Immature natural killer cell (primary cell): ENCODE measurements at regions not wholly inside any gene's neighbourhood (a gene's known extent, or its start where the extent isn't known, plus 50 kb on each side); places are given as distances from the start of the nearest gene placed in this dataset.

ENCODE experiments used
- DNase-seq, 3 donors: peaks; one replicate each; pipeline ENCODE4 v3.0.0; 2022; ENCODE audit warnings: mixed read lengths in 1 of 3
- H3K27ac Mint-ChIP-seq, 6 donors: one replicate each; pipeline ENCODE4 v1.8.0; 2020; ENCODE audit warnings: mixed read lengths in 6 of 6, mild to moderate bottlenecking in 5 of 6, inconsistent platforms in 4 of 6, moderate library complexity in 3 of 6
- H3K27me3 Mint-ChIP-seq, 3 donors: one replicate each; pipeline ENCODE4 v1.8.0; 2020 to 2021; ENCODE audit warnings: low read depth in 3 of 3, mild to moderate bottlenecking in 3 of 3, mixed read lengths in 3 of 3, moderate library complexity in 3 of 3, inconsistent platforms in 1 of 3
- H3K36me3 Mint-ChIP-seq, 3 donors: one replicate each; pipeline ENCODE4 v1.8.0; 2020; ENCODE audit warnings: mixed read lengths in 3 of 3, inconsistent platforms in 2 of 3, mild to moderate bottlenecking in 2 of 3
- H3K4me1 Mint-ChIP-seq, 2 donors: one replicate each; pipeline ENCODE4 v1.8.0; 2020; ENCODE audit warnings: inconsistent platforms in 2 of 2, mild to moderate bottlenecking in 2 of 2, mixed read lengths in 2 of 2, moderate library complexity in 1 of 2
- H3K4me3 Mint-ChIP-seq, 5 donors: one replicate each; pipeline ENCODE4 v1.8.0; 2020; ENCODE audit warnings: mild to moderate bottlenecking in 5 of 5, mixed read lengths in 5 of 5, inconsistent platforms in 3 of 5, moderate library complexity in 3 of 5
- H3K9me3 Mint-ChIP-seq, 6 donors: one replicate each; pipeline ENCODE4 v1.8.0; 2020; ENCODE audit warnings: mild to moderate bottlenecking in 6 of 6, mixed read lengths in 6 of 6, inconsistent platforms in 4 of 6, moderate library complexity in 3 of 6

GRCh38 chr5:40080191-40080590 is 599.5 kb upstream of the PTGER4 start:
- Mint-ChIP-seq H3K27me3 (peaks cover 0 to 4% (median 0%) of the 10 kb centered on the region in 3 donors), H3K27ac (no peak overlapping the region), H3K36me3 (no peaks in the 10 kb centered on the region), H3K4me1 (no peaks in the 10 kb centered on the region), H3K4me3 (no peak overlapping the region), H3K9me3 (no peaks in the 10 kb centered on the region)
- DNase-seq: no peak

GRCh38 chr5:40078898-40079575 is 600.7 kb upstream of the PTGER4 start:
- Mint-ChIP-seq H3K27ac (no peak overlapping the region), H3K4me1 (no peaks in the 10 kb centered on the region), H3K27me3 (peaks cover 0 to 4% (median 0%) of the 10 kb centered on the region in 3 donors), H3K36me3 (no peaks in the 10 kb centered on the region), H3K4me3 (no peak overlapping the region), H3K9me3 (no peaks in the 10 kb centered on the region)
- no peak for DNase-seq

GRCh38 chr5:40074826-40075225 is 604.9 kb upstream of the PTGER4 start:
- Mint-ChIP-seq H3K36me3 (no peaks in the 10 kb centered on the region), H3K4me3 (no peak overlapping the region), H3K27ac (no peak overlapping the region), H3K27me3 (peaks cover 0 to 4% (median 0%) of the 10 kb centered on the region in 3 donors), H3K9me3 (no peaks in the 10 kb centered on the region), H3K4me1 (no peaks in the 10 kb centered on the region)
- no peak for DNase-seq

- H3K27ac Mint-ChIP-seq: no peak overlapping the region
- H3K4me3 Mint-ChIP-seq: no peak overlapping the region
These were observed 605.8 kb upstream of the PTGER4 start for GRCh38 chr5:40073927-40074326.

GRCh38 chr5:40071870-40072269 is 607.8 kb upstream of the PTGER4 start:
- no peak overlapping the region for H3K27ac Mint-ChIP-seq
- no peaks in the 10 kb centered on the region for H3K36me3 Mint-ChIP-seq
- H3K9me3 Mint-ChIP-seq: no peaks in the 10 kb centered on the region
- H3K4me1 Mint-ChIP-seq: no peaks in the 10 kb centered on the region
- DNase-seq: no peak
- H3K27me3 Mint-ChIP-seq: peaks cover 0 to 1% (median 0%) of the 10 kb centered on the region in 3 donors
- no peak overlapping the region for H3K4me3 Mint-ChIP-seq

More at GRCh38 chr5:40073927-40074326, 605.8 kb upstream of the PTGER4 start:
- Mint-ChIP-seq H3K36me3 (no peaks in the 10 kb centered on the region), H3K4me1 (no peaks in the 10 kb centered on the region), H3K27me3 (peaks cover 0 to 1% (median 0%) of the 10 kb centered on the region in 3 donors), H3K9me3 (no peaks in the 10 kb centered on the region)
- no peak for DNase-seq

- no peaks in the 10 kb centered on the region for H3K9me3 Mint-ChIP-seq
- DNase-seq: no peak
- peaks cover 0 to 1% (median 0%) of the 10 kb centered on the region in 3 donors for H3K27me3 Mint-ChIP-seq
- H3K4me3 Mint-ChIP-seq: no peak overlapping the region
- H3K36me3 Mint-ChIP-seq: no peaks in the 10 kb centered on the region
- no peaks in the 10 kb centered on the region for H3K4me1 Mint-ChIP-seq
- H3K27ac Mint-ChIP-seq: no peak overlapping the region
These were observed 613.1 kb upstream of the PTGER4 start for GRCh38 chr5:40066616-40067015.

- peaks cover 3 to 7% of the 10 kb centered on the region in 2 donors for H3K4me1 Mint-ChIP-seq
- no peak for DNase-seq
- H3K36me3 Mint-ChIP-seq: no peaks in the 10 kb centered on the region
- H3K27me3 Mint-ChIP-seq: peaks cover 0 to 5% (median 2%) of the 10 kb centered on the region in 3 donors
- H3K9me3 Mint-ChIP-seq: no peaks in the 10 kb centered on the region
- no peak overlapping the region for H3K27ac Mint-ChIP-seq
- H3K4me3 Mint-ChIP-seq: no peak overlapping the region
These were observed 626.9 kb upstream of the PTGER4 start for GRCh38 chr5:40052808-40053207.

GRCh38 chr5:40046792-40047191 is 622.0 kb upstream of the DAB2 start:
- no peak overlapping the region for H3K4me3 Mint-ChIP-seq
- peaks cover 2 to 9% (median 5%) of the 10 kb centered on the region in 3 donors for H3K27me3 Mint-ChIP-seq
- no peaks in the 10 kb centered on the region for H3K4me1 Mint-ChIP-seq

GRCh38 chr5:40045429-40045828 is 620.6 kb upstream of the DAB2 start:
- peaks cover 2 to 5% (median 5%) of the 10 kb centered on the region in 3 donors for H3K27me3 Mint-ChIP-seq
- H3K4me1 Mint-ChIP-seq: no peaks in the 10 kb centered on the region
- H3K27ac Mint-ChIP-seq: no peak overlapping the region
- H3K4me3 Mint-ChIP-seq: no peak overlapping the region
- no peak for DNase-seq
- peaks cover 0 to 3% (median 0%) of the 10 kb centered on the region in 3 donors for H3K36me3 Mint-ChIP-seq
- H3K9me3 Mint-ChIP-seq: no peaks in the 10 kb centered on the region

More at GRCh38 chr5:40046792-40047191, 622.0 kb upstream of the DAB2 start:
- no peak overlapping the region for H3K27ac Mint-ChIP-seq
- peaks cover 0 to 3% (median 0%) of the 10 kb centered on the region in 3 donors for H3K36me3 Mint-ChIP-seq
- no peak for DNase-seq
- no peaks in the 10 kb centered on the region for H3K9me3 Mint-ChIP-seq

GRCh38 chr5:40043916-40044315 is 619.1 kb upstream of the DAB2 start:
- DNase-seq: no peak
- Mint-ChIP-seq H3K36me3 (peaks cover 0 to 3% (median 0%) of the 10 kb centered on the region in 3 donors), H3K27me3 (peaks cover 2 to 5% (median 5%) of the 10 kb centered on the region in 3 donors), H3K4me1 (no peaks in the 10 kb centered on the region), H3K4me3 (no peak overlapping the region), H3K9me3 (no peaks in the 10 kb centered on the region), H3K27ac (no peak overlapping the region)

GRCh38 chr5:40041452-40041851 is 616.7 kb upstream of the DAB2 start:
- H3K4me3 Mint-ChIP-seq: no peak overlapping the region
- DNase-seq: no peak
- H3K4me1 Mint-ChIP-seq: no peaks in the 10 kb centered on the region
- no peak overlapping the region for H3K27ac Mint-ChIP-seq
- peaks cover 2 to 5% (median 2%) of the 10 kb centered on the region in 3 donors for H3K27me3 Mint-ChIP-seq
- H3K36me3 Mint-ChIP-seq: peaks cover 0 to 3% (median 0%) of the 10 kb centered on the region in 3 donors
- no peaks in the 10 kb centered on the region for H3K9me3 Mint-ChIP-seq

GRCh38 chr5:40037713-40038112 is 612.9 kb upstream of the DAB2 start:
- Mint-ChIP-seq H3K27ac (no peak overlapping the region), H3K27me3 (peaks cover 0 to 4% (median 0%) of the 10 kb centered on the region in 3 donors), H3K36me3 (no peaks in the 10 kb centered on the region), H3K9me3 (no peaks in the 10 kb centered on the region), H3K4me1 (no peaks in the 10 kb centered on the region), H3K4me3 (no peak overlapping the region)
- no peak for DNase-seq

- H3K9me3 Mint-ChIP-seq: no peaks in the 10 kb centered on the region
- no peak overlapping the region for H3K27ac Mint-ChIP-seq
- peaks cover 0 to 5% (median 0%) of the 10 kb centered on the region in 3 donors for H3K36me3 Mint-ChIP-seq
- peaks cover 0 to 5% (median 4%) of the 10 kb centered on the region in 3 donors for H3K27me3 Mint-ChIP-seq
- no peak overlapping the region for H3K4me3 Mint-ChIP-seq
- no peaks in the 10 kb centered on the region for H3K4me1 Mint-ChIP-seq
- no peak for DNase-seq
These were observed 609.7 kb upstream of the DAB2 start for GRCh38 chr5:40034441-40034840.

- no peaks in the 10 kb centered on the region for H3K4me1 Mint-ChIP-seq
- H3K27me3 Mint-ChIP-seq: peaks cover 0 to 9% (median 8%) of the 10 kb centered on the region in 3 donors
- no peak for DNase-seq
- no peaks in the 10 kb centered on the region for H3K9me3 Mint-ChIP-seq
- no peak overlapping the region for H3K4me3 Mint-ChIP-seq
- H3K27ac Mint-ChIP-seq: no peak overlapping the region
- H3K36me3 Mint-ChIP-seq: peaks cover 0 to 5% (median 0%) of the 10 kb centered on the region in 3 donors
These were observed 608.6 kb upstream of the DAB2 start for GRCh38 chr5:40033411-40033810.

GRCh38 chr5:40033009-40033408 is 608.2 kb upstream of the DAB2 start:
- no peak overlapping the region for H3K4me3 Mint-ChIP-seq

More at GRCh38 chr5:40033009-40033408, 608.2 kb upstream of the DAB2 start:
- Mint-ChIP-seq H3K9me3 (no peaks in the 10 kb centered on the region), H3K27ac (no peak overlapping the region), H3K36me3 (peaks cover 0 to 5% (median 0%) of the 10 kb centered on the region in 3 donors), H3K4me1 (no peaks in the 10 kb centered on the region), H3K27me3 (peaks cover 0 to 9% (median 8%) of the 10 kb centered on the region in 3 donors)
- no peak for DNase-seq
